ENCODE measurements at regions not wholly inside any gene's neighbourhood (a gene's known extent, or its start where the extent isn't known, plus 50 kb on each side); places are given as distances from the start of the nearest gene placed in this dataset.

- H3K27me3 Mint-ChIP-seq: no peaks in the 10 kb centered on the region
- no peak overlapping the region for H3K4me3 Mint-ChIP-seq
- ATAC-seq (replicated peaks) (no peak), DNase-seq (no peak)
- H3K36me3 Mint-ChIP-seq: no peaks in the 10 kb centered on the region
- H3K4me1 Mint-ChIP-seq: no peaks in the 10 kb centered on the region
- no peak overlapping the region for H3K27ac Mint-ChIP-seq
- no peaks in the 10 kb centered on the region for H3K9me3 Mint-ChIP-seq
Measured at GRCh38 chr2:78318275-78318674, 707.2 kb upstream of the REG3G start.

GRCh38 chr2:78330193-78330592 is 695.3 kb upstream of the REG3G start:
- ATAC-seq (replicated peaks): no peak
- no peak overlapping the region for H3K4me3 Mint-ChIP-seq

GRCh38 chr2:78351208-78351607 is 674.3 kb upstream of the REG3G start:
- ATAC-seq (replicated peaks): peak in 1 of 2 donors; percentile 27
- no peaks in the 10 kb centered on the region for H3K27me3 Mint-ChIP-seq
- no peaks in the 10 kb centered on the region for H3K4me1 Mint-ChIP-seq
- H3K9me3 Mint-ChIP-seq: peaks cover 0 to under 1% of the 10 kb centered on the region in 2 donors
- H3K36me3 Mint-ChIP-seq: no peaks in the 10 kb centered on the region
- no peak for DNase-seq
- no peak overlapping the region for H3K27ac Mint-ChIP-seq
- H3K4me3 Mint-ChIP-seq: no peak overlapping the region

More at GRCh38 chr2:78330193-78330592, 695.3 kb upstream of the REG3G start:
- H3K4me1 Mint-ChIP-seq: no peaks in the 10 kb centered on the region
- no peaks in the 10 kb centered on the region for H3K27me3 Mint-ChIP-seq
- H3K36me3 Mint-ChIP-seq: no peaks in the 10 kb centered on the region
- DNase-seq: no peak
- peaks cover 0 to 1% of the 10 kb centered on the region in 2 donors for H3K9me3 Mint-ChIP-seq
- no peak overlapping the region for H3K27ac Mint-ChIP-seq

GRCh38 chr2:78353168-78353567 is 672.3 kb upstream of the REG3G start:
- Mint-ChIP-seq H3K4me1 (no peaks in the 10 kb centered on the region), H3K36me3 (no peaks in the 10 kb centered on the region), H3K27me3 (no peaks in the 10 kb centered on the region), H3K4me3 (no peak overlapping the region), H3K27ac (no peak overlapping the region), H3K9me3 (no peaks in the 10 kb centered on the region)
- DNase-seq: no peak
- ATAC-seq (replicated peaks): no peak

GRCh38 chr2:78355967-78356366 is 669.5 kb upstream of the REG3G start:
- H3K27ac Mint-ChIP-seq: no peak overlapping the region
- H3K9me3 Mint-ChIP-seq: peaks cover 0 to 1% of the 10 kb centered on the region in 2 donors
- no peaks in the 10 kb centered on the region for H3K36me3 Mint-ChIP-seq
- ATAC-seq (replicated peaks) (peak in 1 of 2 donors; percentile 33), DNase-seq (no peak)
- H3K4me1 Mint-ChIP-seq: no peaks in the 10 kb centered on the region
- no peaks in the 10 kb centered on the region for H3K27me3 Mint-ChIP-seq
- H3K4me3 Mint-ChIP-seq: no peak overlapping the region

- Mint-ChIP-seq H3K4me1 (no peaks in the 10 kb centered on the region), H3K9me3 (peaks cover 0 to 3% of the 10 kb centered on the region in 2 donors), H3K27me3 (no peaks in the 10 kb centered on the region), H3K27ac (no peak overlapping the region), H3K4me3 (no peak overlapping the region), H3K36me3 (no peaks in the 10 kb centered on the region)
- DNase-seq (no peak), ATAC-seq (replicated peaks) (no peak)
Measured at GRCh38 chr2:78383576-78383975, 641.9 kb upstream of the REG3G start.

- peaks cover 14 to 32% of the 10 kb centered on the region in 2 donors for H3K9me3 Mint-ChIP-seq
Measured at GRCh38 chr2:78397198-78397597, 628.3 kb upstream of the REG3G start.

GRCh38 chr2:78407960-78408794 is 617.3 kb upstream of the REG3G start:
- Mint-ChIP-seq H3K27ac (no peak overlapping the region), H3K9me3 (peaks cover 0 to 1% of the 10 kb centered on the region in 2 donors), H3K36me3 (no peaks in the 10 kb centered on the region), H3K4me3 (no peak overlapping the region), H3K4me1 (no peaks in the 10 kb centered on the region), H3K27me3 (no peaks in the 10 kb centered on the region)
- DNase-seq: no peak
- ATAC-seq (replicated peaks): peak; percentile 16 to 29

More at GRCh38 chr2:78397198-78397597, 628.3 kb upstream of the REG3G start:
- no peak for ATAC-seq (replicated peaks)
- Mint-ChIP-seq H3K4me3 (no peak overlapping the region), H3K4me1 (no peaks in the 10 kb centered on the region), H3K27ac (no peak overlapping the region), H3K27me3 (no peaks in the 10 kb centered on the region), H3K36me3 (no peaks in the 10 kb centered on the region)
- no peak for DNase-seq

GRCh38 chr2:78408795-78409118 is 616.7 kb upstream of the REG3G start:
- Mint-ChIP-seq H3K27ac (no peak overlapping the region), H3K4me3 (no peak overlapping the region), H3K27me3 (no peaks in the 10 kb centered on the region), H3K36me3 (no peaks in the 10 kb centered on the region), H3K4me1 (no peaks in the 10 kb centered on the region), H3K9me3 (peaks cover 0 to 1% of the 10 kb centered on the region in 2 donors)
- ATAC-seq (replicated peaks): peak in 1 of 2 donors; percentile 23
- no peak for DNase-seq

GRCh38 chr2:78411303-78411702 is 614.2 kb upstream of the REG3G start:
- Mint-ChIP-seq H3K27ac (no peak overlapping the region), H3K9me3 (peaks cover 1 to 4% of the 10 kb centered on the region in 2 donors), H3K4me1 (no peaks in the 10 kb centered on the region), H3K4me3 (no peak overlapping the region), H3K27me3 (no peaks in the 10 kb centered on the region), H3K36me3 (no peaks in the 10 kb centered on the region)
- no peak for ATAC-seq (replicated peaks)
- DNase-seq: no peak

GRCh38 chr2:78416625-78417300 is 608.7 kb upstream of the REG3G start:
- peaks cover 4 to 5% of the 10 kb centered on the region in 2 donors for H3K9me3 Mint-ChIP-seq
- H3K4me1 Mint-ChIP-seq: no peaks in the 10 kb centered on the region
- DNase-seq (no peak), ATAC-seq (replicated peaks) (no peak)
- no peaks in the 10 kb centered on the region for H3K36me3 Mint-ChIP-seq
- no peaks in the 10 kb centered on the region for H3K27me3 Mint-ChIP-seq
- no peak overlapping the region for H3K27ac Mint-ChIP-seq
- no peak overlapping the region for H3K4me3 Mint-ChIP-seq

- H3K9me3 Mint-ChIP-seq: peaks cover 4 to 5% of the 10 kb centered on the region in 2 donors
- H3K4me3 Mint-ChIP-seq: no peak overlapping the region
- no peak for DNase-seq
- no peaks in the 10 kb centered on the region for H3K4me1 Mint-ChIP-seq
- no peak for ATAC-seq (replicated peaks)
- H3K27me3 Mint-ChIP-seq: no peaks in the 10 kb centered on the region
- H3K36me3 Mint-ChIP-seq: no peaks in the 10 kb centered on the region
- no peak overlapping the region for H3K27ac Mint-ChIP-seq
Measured at GRCh38 chr2:78417355-78417754, 608.1 kb upstream of the REG3G start.

- Mint-ChIP-seq H3K4me1 (no peaks in the 10 kb centered on the region), H3K4me3 (no peak overlapping the region), H3K36me3 (no peaks in the 10 kb centered on the region), H3K27me3 (no peaks in the 10 kb centered on the region), H3K9me3 (peaks cover 4 to 5% of the 10 kb centered on the region in 2 donors), H3K27ac (no peak overlapping the region)
- ATAC-seq (replicated peaks) (no peak), DNase-seq (no peak)
Measured at GRCh38 chr2:78418021-78418420, 607.5 kb upstream of the REG3G start.

- no peaks in the 10 kb centered on the region for H3K36me3 Mint-ChIP-seq
- H3K27me3 Mint-ChIP-seq: no peaks in the 10 kb centered on the region
- peaks cover 0 to 5% of the 10 kb centered on the region in 2 donors for H3K9me3 Mint-ChIP-seq
- DNase-seq (no peak), ATAC-seq (replicated peaks) (no peak)
- no peak overlapping the region for H3K4me3 Mint-ChIP-seq
- no peaks in the 10 kb centered on the region for H3K4me1 Mint-ChIP-seq
- H3K27ac Mint-ChIP-seq: no peak overlapping the region
Measured at GRCh38 chr2:78420132-78420531, 605.4 kb upstream of the REG3G start.

GRCh38 chr2:78423631-78424030 is 601.9 kb upstream of the REG3G start:
- Mint-ChIP-seq H3K27ac (no peak overlapping the region), H3K9me3 (peaks cover 0 to 5% of the 10 kb centered on the region in 2 donors), H3K27me3 (no peaks in the 10 kb centered on the region), H3K4me3 (no peak overlapping the region), H3K4me1 (no peaks in the 10 kb centered on the region), H3K36me3 (no peaks in the 10 kb centered on the region)
- ATAC-seq (replicated peaks): no peak
- no peak for DNase-seq

Measured in stimulated activated naive B cell treated with anti-CD40 and anti-IgM and Interleukin-4, amounts not matched to agents 10 μg/mL and 1 μg/mL and 100 μg/mL, for 72 hours (primary cell).